ENCODE measurements at regions not wholly inside any gene's neighbourhood (a gene's known extent, or its start where the extent isn't known, plus 50 kb on each side); places are given as distances from the start of the nearest gene placed in this dataset.

GRCh38 chr17:33484559-33484958, 191.5 kb upstream of the ASIC2 start:
- H3K27ac ChIP-seq (ENCODE audit: low read depth, low read length, poor library complexity, severe bottlenecking) = no peak overlapping the region
- H3K4me1 ChIP-seq (ENCODE audit: insufficient read depth, low read length, severe bottlenecking) = no peaks in the 10 kb centered on the region
- H3F3A ChIP-seq (ENCODE audit: insufficient read depth, low read length) = no peaks in the 10 kb centered on the region
- no peaks in the 10 kb centered on the region for H3K79me2 ChIP-seq (ENCODE audit: insufficient read depth, low read length)
- no peaks in the 10 kb centered on the region for H3K9me3 ChIP-seq (ENCODE audit: low read length)
- H3K4me2 ChIP-seq (ENCODE audit: low read length) = no peak overlapping the region
- H3K4me3 ChIP-seq (ENCODE audit: low read depth, low read length, poor library complexity, severe bottlenecking) = no peak overlapping the region
- H3K36me3 ChIP-seq (ENCODE audit: insufficient read depth, low read length) = no peaks in the 10 kb centered on the region
- H3K9me2 ChIP-seq (ENCODE audit: low read depth, low read length) = no peaks in the 10 kb centered on the region
- H3K27me3 ChIP-seq (ENCODE audit: insufficient read depth, low read length) = no peaks in the 10 kb centered on the region
- TF ChIP-seq EZH2 (IDR thresholded peaks at IDR 0.05; ENCODE audit: borderline replicate concordance, low read length) (no peak), CTCF (IDR thresholded peaks at IDR 0.05; ENCODE audit: low read length) (no peak)
- no peak overlapping the region for H2AFZ ChIP-seq (ENCODE audit: low read length)
- no peak overlapping the region for H3K9ac ChIP-seq (ENCODE audit: low read length)
- no peaks in the 10 kb centered on the region for H4K20me1 ChIP-seq (ENCODE audit: insufficient read depth, low read length)

- H3F3A ChIP-seq (ENCODE audit: insufficient read depth, low read length) = no peaks in the 10 kb centered on the region
- H3K4me1 ChIP-seq (ENCODE audit: insufficient read depth, low read length, severe bottlenecking) = no peaks in the 10 kb centered on the region
- no peak overlapping the region for H3K4me3 ChIP-seq (ENCODE audit: low read depth, low read length, poor library complexity, severe bottlenecking)
- no peak for TF ChIP-seq CTCF (IDR thresholded peaks at IDR 0.05; ENCODE audit: low read length)
- TF ChIP-seq EZH2 (IDR thresholded peaks at IDR 0.05; ENCODE audit: borderline replicate concordance, low read length) = no peak
- H3K9ac ChIP-seq (ENCODE audit: low read length) = no peak overlapping the region
- no peaks in the 10 kb centered on the region for H3K79me2 ChIP-seq (ENCODE audit: insufficient read depth, low read length)
- H3K4me2 ChIP-seq (ENCODE audit: low read length) = no peak overlapping the region
- H3K27me3 ChIP-seq (ENCODE audit: insufficient read depth, low read length) = no peaks in the 10 kb centered on the region
- H3K9me3 ChIP-seq (ENCODE audit: low read length) = no peaks in the 10 kb centered on the region
- H4K20me1 ChIP-seq (ENCODE audit: insufficient read depth, low read length) = no peaks in the 10 kb centered on the region
- no peaks in the 10 kb centered on the region for H3K36me3 ChIP-seq (ENCODE audit: insufficient read depth, low read length)
- no peaks in the 10 kb centered on the region for H3K9me2 ChIP-seq (ENCODE audit: low read depth, low read length)
- H3K27ac ChIP-seq (ENCODE audit: low read depth, low read length, poor library complexity, severe bottlenecking) = no peak overlapping the region
- H2AFZ ChIP-seq (ENCODE audit: low read length) = no peak overlapping the region
These were observed 193.2 kb upstream of the ASIC2 start for GRCh38 chr17:33486135-33486885.

- Histone ChIP-seq H3K4me3 (ENCODE audit: low read depth, low read length, poor library complexity, severe bottlenecking) (no peak overlapping the region), H2AFZ (ENCODE audit: low read length) (no peak overlapping the region), H3K36me3 (ENCODE audit: insufficient read depth, low read length) (no peaks in the 10 kb centered on the region), H3K27ac (ENCODE audit: low read depth, low read length, poor library complexity, severe bottlenecking) (no peak overlapping the region), H3K4me1 (ENCODE audit: insufficient read depth, low read length, severe bottlenecking) (no peaks in the 10 kb centered on the region), H3K79me2 (ENCODE audit: insufficient read depth, low read length) (no peaks in the 10 kb centered on the region), H3K27me3 (ENCODE audit: insufficient read depth, low read length) (no peaks in the 10 kb centered on the region), H3K9me2 (ENCODE audit: low read depth, low read length) (no peaks in the 10 kb centered on the region), H3F3A (ENCODE audit: insufficient read depth, low read length) (no peaks in the 10 kb centered on the region), H4K20me1 (ENCODE audit: insufficient read depth, low read length) (no peaks in the 10 kb centered on the region), H3K9me3 (ENCODE audit: low read length) (no peaks in the 10 kb centered on the region), H3K9ac (ENCODE audit: low read length) (no peak overlapping the region), H3K4me2 (ENCODE audit: low read length) (no peak overlapping the region)
- TF ChIP-seq EZH2 (IDR thresholded peaks at IDR 0.05; ENCODE audit: borderline replicate concordance, low read length) (no peak), CTCF (IDR thresholded peaks at IDR 0.05; ENCODE audit: low read length) (no peak)
These were observed 194.2 kb upstream of the ASIC2 start for GRCh38 chr17:33487187-33487879.
